GM18499 (cell line): ENCODE measurements at regions not wholly inside any gene's neighbourhood (a gene's known extent, or its start where the extent isn't known, plus 50 kb on each side); places are given as distances from the start of the nearest gene placed in this dataset.
"Not testable (repeated sequence)": the region's sequence is repeated elsewhere in the genome, so short reads cannot be mapped to it uniquely, and the experiment has no call there.

Experiments used
- ATAC-seq: cut with Tn5 transposase; IDR thresholded peaks from one replicate; pipeline ENCODE4 v1.9.1; 2021; ENCODE audit warnings: moderate number of reproducible peaks; ENCODE audit not compliant: insufficient read depth, unreplicated experiment

- no peak for ATAC-seq
Observed at GRCh38 chr11:33974804-33975203, 76.7 kb upstream of the CAPRIN1 start.

GRCh38 chr11:33971530-33971929, 79.7 kb upstream of the LMO2 start:
- ATAC-seq = not testable (repeated sequence)

GRCh38 chr11:33970984-33971466, 79.1 kb upstream of the LMO2 start:
- no peak for ATAC-seq

GRCh38 chr11:33967451-33967850, 75.6 kb upstream of the LMO2 start:
- no peak for ATAC-seq

GRCh38 chr11:33965032-33965431, 73.2 kb upstream of the LMO2 start:
- ATAC-seq = no peak

- ATAC-seq = no peak
Observed at GRCh38 chr11:33959855-33960400, 68.1 kb upstream of the LMO2 start.

- ATAC-seq = no peak
Observed at GRCh38 chr11:33957304-33957917, 65.5 kb upstream of the LMO2 start.

GRCh38 chr11:33956611-33957010, 64.7 kb upstream of the LMO2 start:
- ATAC-seq = no peak

- ATAC-seq = no peak
Observed at GRCh38 chr11:33953289-33953688, 61.4 kb upstream of the LMO2 start.

- no peak for ATAC-seq
Observed at GRCh38 chr11:33952805-33953204, 60.9 kb upstream of the LMO2 start.

- ATAC-seq = no peak
Observed at GRCh38 chr11:33949252-33949913, 57.5 kb upstream of the LMO2 start.

GRCh38 chr11:33948494-33948893, 56.6 kb upstream of the LMO2 start:
- no peak for ATAC-seq

- not testable (repeated sequence) for ATAC-seq
Observed at GRCh38 chr11:33947918-33948317, 56.0 kb upstream of the LMO2 start.

- no peak for ATAC-seq
Observed at GRCh38 chr11:33946930-33947329, 55.1 kb upstream of the LMO2 start.

GRCh38 chr11:33945481-33946268, 53.8 kb upstream of the LMO2 start:
- no peak for ATAC-seq

- no peak for ATAC-seq
Observed at GRCh38 chr11:33944693-33945424, 53.0 kb upstream of the LMO2 start.

- no peak for ATAC-seq
Observed at GRCh38 chr11:33944345-33944692, 52.4 kb upstream of the LMO2 start.

GRCh38 chr11:33942954-33943353, 51.1 kb upstream of the LMO2 start:
- peak; percentile 50 for ATAC-seq

- ATAC-seq = no peak
Observed at GRCh38 chr11:33941637-33942160, 49.8 kb upstream of the LMO2 start.
